Thyroid gland (tissue), 4 donors: ENCODE measurements at regions not wholly inside any gene's neighbourhood (a gene's known extent, or its start where the extent isn't known, plus 50 kb on each side); places are given as distances from the start of the nearest gene placed in this dataset.

ENCODE experiments used
- DNase-seq, 2 donors: peaks; one replicate each; pipeline ENCODE4 v3.0.0-alpha.2; 2019
- H3K27ac ChIP-seq, 3 donors: fragments of 200-600 bp; sonication (generic); 1 replicate in 2 of 3; 2 replicates in 1 of 3; pipeline ENCODE4 v1.5.1; 2016 to 2019; ENCODE audit warnings: mild to moderate bottlenecking in 1 of 3, moderate library complexity in 1 of 3
- H3K27me3 ChIP-seq: fragments of 200-600 bp; sonication (generic); one replicate; pipeline ENCODE4 v1.5.1; 2019
- H3K36me3 ChIP-seq, 2 donors: fragments of 200-600 bp; sonication (generic); one replicate each; pipeline ENCODE4 v1.5.1; 2016 to 2019
- H3K4me1 ChIP-seq, 2 donors: fragments of 200-600 bp; sonication (generic); one replicate each; pipeline ENCODE4 v1.5.1; 2017 to 2019
- H3K4me3 ChIP-seq, 3 donors: fragments of 200-600 bp; sonication (generic); replicated peaks in 1 of 3; 1 replicate in 2 of 3; 2 replicates in 1 of 3; pipeline ENCODE4 v1.5.1; 2016; ENCODE audit warnings: mild to moderate bottlenecking in 1 of 3
- H3K9me3 ChIP-seq: fragments of 200-600 bp; sonication (generic); one replicate; pipeline ENCODE4 v1.5.1; 2017
- CTCF ChIP-seq, 6 experiments: fragments of 200-600 bp in 3 of 6; fragments of 450-650 bp in 3 of 6; sonication (generic) in 3 of 6; IDR thresholded peaks; one replicate each; pipeline ENCODE4 v1.5.1; 2016 to 2019; ENCODE audit warnings: antibody characterized with exemption in 6 of 6, mild to moderate bottlenecking in 2 of 6, inconsistent platforms in 1 of 6, moderate library complexity in 1 of 6
- POLR2A ChIP-seq, 2 donors: fragments of 450-650 bp; IDR thresholded peaks; one replicate each; pipeline ENCODE4 v1.6.1; 2017; ENCODE audit warnings: antibody characterized with exemption in 2 of 2, mild to moderate bottlenecking in 2 of 2, moderate library complexity in 1 of 2
- WGBS, 2 donors: methylation state at CpG; one replicate each; pipeline ENCODE4 v1.1.5; 2017; 5-methylcytosine and 5-hydroxymethylcytosine counted together
- intact Hi-C: fragments of 100-400 bp; cut with DNase I; formaldehyde crosslinking; loops from one replicate; pipeline ENCODE4 v1.15.1; 2023

DNA sequence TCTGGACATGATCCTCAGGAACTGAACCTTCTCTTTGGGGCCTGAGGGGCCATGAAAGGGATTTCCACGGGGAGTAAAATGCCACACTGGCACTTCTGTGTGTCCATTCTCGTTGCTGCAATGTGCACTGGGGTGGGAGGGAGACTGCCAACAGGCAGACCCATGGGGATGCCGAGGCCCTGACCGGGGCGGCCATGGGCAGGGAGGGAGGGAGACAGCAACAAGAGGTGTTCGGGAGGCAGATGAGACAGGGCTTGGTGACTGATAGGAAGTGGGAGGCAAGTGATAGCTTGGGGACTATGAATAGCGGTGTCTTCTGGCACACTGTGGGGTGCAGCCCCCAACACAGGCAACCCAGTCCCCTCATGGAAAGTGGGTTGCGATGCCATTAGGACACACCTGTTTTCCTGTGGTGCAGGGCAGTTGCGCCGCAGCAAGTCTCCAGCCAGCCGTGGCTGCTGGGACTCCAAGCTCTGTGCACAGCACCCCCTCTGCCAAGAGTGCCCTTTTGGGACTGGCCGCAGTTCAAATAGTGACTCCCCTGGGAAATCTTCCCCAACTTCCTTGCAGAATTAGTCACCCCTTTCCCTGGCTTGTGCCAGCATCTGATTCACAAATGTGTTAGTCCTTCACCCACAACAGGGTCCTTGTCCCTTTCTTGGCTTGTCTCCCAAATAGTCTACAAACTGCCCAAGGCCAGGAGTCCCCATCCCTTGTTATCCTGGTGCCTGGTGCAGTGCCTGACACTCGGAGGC, 88.8 kb downstream of the CHST1 start:
- no peaks in the 10 kb centered on the region for H3K4me1 ChIP-seq
- WGBS, 2 donors = 70 to 80% methylated on average over 13 of the region's 13 CpGs
- intact Hi-C loops = no loop called here
- no peak for TF ChIP-seq POLR2A (IDR thresholded peaks at IDR 0.05)
- no peak for TF ChIP-seq CTCF (IDR thresholded peaks at IDR 0.05)
- no peaks in the 10 kb centered on the region for H3K36me3 ChIP-seq
- H3K27ac ChIP-seq = no peak overlapping the region
- no peak overlapping the region for H3K4me3 ChIP-seq
- no peaks in the 10 kb centered on the region for H3K9me3 ChIP-seq
- H3K27me3 ChIP-seq = no peaks in the 10 kb centered on the region
- DNase-seq = no peak

DNA sequence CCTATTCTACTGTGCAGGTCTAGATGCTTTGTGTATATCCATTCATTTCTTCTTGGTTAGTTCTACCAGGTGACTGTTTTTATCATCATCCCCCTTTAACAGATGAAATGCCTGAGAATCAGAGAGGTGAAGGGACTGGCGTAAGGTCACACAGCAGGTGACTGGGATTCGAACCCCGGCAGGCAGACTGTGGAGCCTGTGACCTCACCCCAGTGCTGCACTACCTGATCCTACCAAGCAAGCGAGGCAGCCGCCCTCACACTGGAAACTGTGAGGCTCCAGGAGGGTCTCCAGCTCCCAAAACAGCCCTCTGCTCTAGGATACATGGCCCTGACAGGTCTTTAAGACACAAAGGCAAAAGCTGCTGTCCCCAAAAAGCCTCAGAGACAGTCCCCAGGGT, 91.7 kb downstream of the CHST1 start:
- intact Hi-C loops = no loop called here
- H3K9me3 ChIP-seq = no peaks in the 10 kb centered on the region
- H3K4me3 ChIP-seq = no peak overlapping the region
- DNase-seq = no peak
- H3K27ac ChIP-seq = no peak overlapping the region
- H3K4me1 ChIP-seq = no peaks in the 10 kb centered on the region
- no peaks in the 10 kb centered on the region for H3K27me3 ChIP-seq
- 84 to 98% methylated on average over 5 of the region's 5 CpGs for WGBS, 2 donors
- TF ChIP-seq CTCF (IDR thresholded peaks at IDR 0.05) (no peak), POLR2A (IDR thresholded peaks at IDR 0.05) (no peak)
- no peaks in the 10 kb centered on the region for H3K36me3 ChIP-seq

- Histone ChIP-seq H3K4me1 (no peaks in the 10 kb centered on the region), H3K27ac (no peak overlapping the region), H3K9me3 (no peaks in the 10 kb centered on the region), H3K4me3 (no peak overlapping the region), H3K36me3 (no peaks in the 10 kb centered on the region), H3K27me3 (no peaks in the 10 kb centered on the region)
- TF ChIP-seq POLR2A (IDR thresholded peaks at IDR 0.05) = no peak
- no peak for TF ChIP-seq CTCF (IDR thresholded peaks at IDR 0.05)
- 76 to 81% methylated on average over 7 of the region's 7 CpGs for WGBS, 2 donors
- intact Hi-C loops = no loop called here
- DNase-seq = no peak
Observed at GRCh38 chr11:45572354-45573123, 92.9 kb downstream of the CHST1 start.

DNA sequence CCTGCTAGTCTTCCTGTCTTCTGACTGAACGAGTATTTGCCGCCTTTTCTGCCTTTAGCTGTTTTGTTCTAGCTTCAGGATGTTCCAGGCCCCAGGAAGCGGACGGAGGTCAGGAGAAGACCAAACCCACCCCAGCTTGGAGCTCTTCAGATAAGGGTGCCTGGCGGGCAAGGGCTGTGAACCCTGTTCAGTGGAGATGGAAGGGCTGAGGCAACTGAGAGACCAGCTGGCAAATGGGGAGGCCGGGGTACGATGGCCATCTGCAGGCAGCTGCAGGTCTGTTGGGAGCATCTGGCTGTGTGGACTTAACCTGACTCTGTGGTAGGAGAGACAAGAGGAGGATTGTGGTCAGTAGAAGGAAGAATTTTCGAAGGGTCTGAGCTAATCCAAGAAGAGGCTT, 95.6 kb downstream of the CHST1 start:
- TF ChIP-seq CTCF (IDR thresholded peaks at IDR 0.05) = no peak
- TF ChIP-seq POLR2A (IDR thresholded peaks at IDR 0.05) = no peak
- WGBS, 2 donors = 91 to 96% methylated on average over 8 of the region's 8 CpGs
- Histone ChIP-seq H3K4me3 (no peak overlapping the region), H3K9me3 (no peaks in the 10 kb centered on the region), H3K4me1 (no peaks in the 10 kb centered on the region), H3K36me3 (no peaks in the 10 kb centered on the region), H3K27ac (no peak overlapping the region), H3K27me3 (no peaks in the 10 kb centered on the region)
- DNase-seq = no peak
- intact Hi-C loops = loop anchor here (5.0 to 10.0 kb wide), 2 partner anchors 88 to 195 kb away; no protein-coding TSS in a partner anchor

- WGBS, 2 donors = 82 to 86% methylated on average over 4 of the region's 4 CpGs
Observed at GRCh38 chr11:45568049-45568448, 97.4 kb downstream of the CHST1 start.

More at GRCh38 chr11:45568049-45568448, 97.4 kb downstream of the CHST1 start:
- Histone ChIP-seq H3K27ac (no peak overlapping the region), H3K4me1 (peaks cover 4% of the 10 kb centered on the region in 2 donors), H3K9me3 (no peaks in the 10 kb centered on the region), H3K36me3 (no peaks in the 10 kb centered on the region), H3K4me3 (no peak overlapping the region), H3K27me3 (no peaks in the 10 kb centered on the region)
- DNase-seq = no peak
- TF ChIP-seq CTCF (IDR thresholded peaks at IDR 0.05) (no peak), POLR2A (IDR thresholded peaks at IDR 0.05) (no peak)
- intact Hi-C loops = loop anchor here (5.0 to 10.0 kb wide), 2 partner anchors 89 to 197 kb away; no protein-coding TSS in a partner anchor
